ENCODE measurements at regions not wholly inside any gene's neighbourhood (a gene's known extent, or its start where the extent isn't known, plus 50 kb on each side); places are given as distances from the start of the nearest gene placed in this dataset.

- TF ChIP-seq EZH2 (IDR thresholded peaks at IDR 0.05; ENCODE audit: low read depth, unreplicated experiment), result no peak
- no peak for TF ChIP-seq JUNB (IDR thresholded peaks at IDR 0.05; ENCODE audit: unreplicated experiment)
- TF ChIP-seq REST (IDR thresholded peaks at IDR 0.05; ENCODE audit: unreplicated experiment), result no peak
- no peak for TF ChIP-seq ZNF331 (CRISPR knock-in tag; IDR thresholded peaks at IDR 0.05; ENCODE audit: low read depth)
- no peak for TF ChIP-seq STAT1 (IDR thresholded peaks at IDR 0.05; ENCODE audit: unreplicated experiment)
- no peak for TF ChIP-seq CREB1 (CRISPR knock-in tag; IDR thresholded peaks at IDR 0.05; ENCODE audit: low read depth)
- TF ChIP-seq CTCF (conservative IDR thresholded peaks at IDR 0.05; ENCODE audit: low read depth in 2 of 2), result no peak
- TF ChIP-seq ZNF114 (CRISPR knock-in tag; IDR thresholded peaks at IDR 0.05), result no peak
- TF ChIP-seq POLR2AphosphoS5 (IDR thresholded peaks at IDR 0.05; ENCODE audit: low read depth), result no peak
- TF ChIP-seq EZH2phosphoT487 (IDR thresholded peaks at IDR 0.05; ENCODE audit: unreplicated experiment), result no peak
- no peak for TF ChIP-seq ZNF462 (CRISPR knock-in tag; IDR thresholded peaks at IDR 0.05)
- no peak for TF ChIP-seq ETS1 (IDR thresholded peaks at IDR 0.05)
- no peak for TF ChIP-seq NANOG (IDR thresholded peaks at IDR 0.05; ENCODE audit: borderline replicate concordance)
- Histone ChIP-seq H3K27me3 (ENCODE audit: insufficient read depth) (no peaks in the 10 kb centered on the region; the same call in 1 of the 2 replicates), H3K4me2 (peak overlapping the region; percentile 78), H3K9me2 (ENCODE audit: insufficient read depth) (no peaks in the 10 kb centered on the region; the same call in 1 of the 2 replicates), H2AFZ (peak overlapping the region; percentile 76), H3K4me3 (peak overlapping the region; percentile 45), H3K36me3 (ENCODE audit: insufficient read depth) (no peaks in the 10 kb centered on the region), H4K20me1 (replicated peaks; ENCODE audit: insufficient read depth) (no peaks in the 10 kb centered on the region), H3K4me1 (ENCODE audit: insufficient read depth) (peaks cover 34% of the 10 kb centered on the region), H3K79me2 (replicated peaks; ENCODE audit: insufficient read depth) (no peaks in the 10 kb centered on the region), H3F3A (replicated peaks; ENCODE audit: low read depth) (peaks cover 6% of the 10 kb centered on the region; the same call in 1 of the 2 replicates), H3K27ac (ENCODE audit: low read depth) (peak overlapping the region; percentile 33; the same call in 1 of the 2 replicates)
- Mint-ChIP-seq H3K27me3 (ENCODE audit: insufficient read depth, low read depth, poor library complexity) (peaks cover 13% of the 10 kb centered on the region), H3K4me3 (peak overlapping the region; percentile 57; the same call in 2 of the 3 replicates), H3K4me1 (peaks cover 44% of the 10 kb centered on the region), H3K36me3 (ENCODE audit: low read depth) (no peaks in the 10 kb centered on the region; the same call in 2 of the 3 replicates), H3K9me3 (no peaks in the 10 kb centered on the region), H3K27ac (peak overlapping the region; percentile 77; the same call in 1 of the 2 replicates)
- no peak for DNase-seq (ENCODE audit: low spot score)
- ATAC-seq, result peak; percentile 57
Observed at GRCh38 chr6:6723921-6724538, 135.5 kb downstream of the LY86 start.
